Lung (tissue), 11 donors: ENCODE measurements at regions not wholly inside any gene's neighbourhood (a gene's known extent, or its start where the extent isn't known, plus 50 kb on each side); places are given as distances from the start of the nearest gene placed in this dataset.

ENCODE experiments used
- ATAC-seq: fragments of 200-7000 bp; cut with Tn5 transposase; one replicate; pipeline ENCODE4 v1.9.1; 2020; ENCODE audit warnings: moderate number of reproducible peaks; ENCODE audit not compliant: insufficient read depth, low FRiP score
- DNase-seq, 3 donors: peaks; one replicate each; pipeline ENCODE4 v3.0.0-alpha.2; 2013 to 2017
- H3K27ac ChIP-seq, 2 donors: one replicate each; pipeline ENCODE4 v1.5.1; 2013; ENCODE audit warnings: mild to moderate bottlenecking in 2 of 2, moderate library complexity in 2 of 2, control low read depth in 1 of 2, inconsistent platforms in 1 of 2, low read depth in 1 of 2, low read length in 1 of 2
- H3K27me3 ChIP-seq, 3 donors: one replicate each; pipeline ENCODE4 v1.5.1; 2013; ENCODE audit warnings: low read length in 2 of 3; ENCODE audit not compliant: control insufficient read depth in 3 of 3, insufficient read depth in 3 of 3
- H3K36me3 ChIP-seq, 4 donors: one replicate each; pipeline ENCODE4 v1.5.1; 2013; ENCODE audit warnings: low read length in 4 of 4, mild to moderate bottlenecking in 1 of 4, moderate library complexity in 1 of 4; ENCODE audit not compliant: control insufficient read depth in 4 of 4, insufficient read depth in 4 of 4
- H3K4me1 ChIP-seq, 5 donors: one replicate each; pipeline ENCODE4 v1.5.1; 2013; ENCODE audit warnings: low read length in 5 of 5, mild to moderate bottlenecking in 2 of 5, moderate library complexity in 1 of 5; ENCODE audit not compliant: control insufficient read depth in 5 of 5, insufficient read depth in 5 of 5
- H3K4me3 ChIP-seq: one replicate; pipeline ENCODE4 v1.5.1; 2013; ENCODE audit warnings: mild to moderate bottlenecking, control low read depth, moderate library complexity
- H3K9ac ChIP-seq, 2 donors: one replicate each; pipeline ENCODE4 v1.5.1; 2013; ENCODE audit warnings: low read length in 2 of 2, control low read depth in 1 of 2; ENCODE audit not compliant: insufficient read depth in 1 of 2
- H3K9me3 ChIP-seq, 4 donors: one replicate each; pipeline ENCODE4 v1.5.1; 2013; ENCODE audit warnings: low read length in 3 of 4, mild to moderate bottlenecking in 1 of 4, moderate library complexity in 1 of 4; ENCODE audit not compliant: control insufficient read depth in 4 of 4, insufficient read depth in 3 of 4
- CTCF ChIP-seq: IDR thresholded peaks from 2 replicates; pipeline ENCODE4 v1.5.1; 2012; ENCODE audit warnings: mild to moderate bottlenecking; ENCODE audit errors: control extremely low read depth, extremely low read depth
- WGBS, 2 donors: extraction: QIAGEN DNeasy Blood & Tissue Kit; methylation state at CpG; one replicate each; pipeline ENCODE4 v1.1.7; 2013; 5-methylcytosine and 5-hydroxymethylcytosine counted together
- donor health status: control.
- donor health status: control.
- donor health status: Bipolar disorder and iron deficiency.
- donor health status: healthy.
- donor health status: DM: yes; HTN: yes; CAD: no.

GRCh38 chr6:122524056-122524455, 52.4 kb upstream of the SERINC1 start:
- DNase-seq (no peak), ATAC-seq (no peak)
- Histone ChIP-seq H3K9ac (no peak overlapping the region), H3K4me1 (no peaks in the 10 kb centered on the region), H3K4me3 (no peak overlapping the region), H3K27me3 (no peaks in the 10 kb centered on the region), H3K9me3 (no peaks in the 10 kb centered on the region), H3K36me3 (no peaks in the 10 kb centered on the region), H3K27ac (no peak overlapping the region)
- TF ChIP-seq CTCF: no peak
- WGBS, 2 donors: 14 to 44% methylated on average over 2 of the region's 2 CpGs

GRCh38 chr6:122530440-122531046, 58.9 kb upstream of the SERINC1 start:
- Histone ChIP-seq H3K27me3 (peaks cover 0 to 2% (median 0%) of the 10 kb centered on the region in 3 donors), H3K9me3 (no peaks in the 10 kb centered on the region), H3K27ac (no peak overlapping the region), H3K36me3 (no peaks in the 10 kb centered on the region), H3K4me3 (no peak overlapping the region), H3K9ac (no peak overlapping the region), H3K4me1 (no peaks in the 10 kb centered on the region)
- peak; percentile 94 for TF ChIP-seq CTCF
- WGBS, 2 donors: 1 to 3% methylated on average over 1 of the region's 1 CpG
- ATAC-seq (peak; percentile 92), DNase-seq (peak; percentile 34 to 77 (median 72))

GRCh38 chr6:122548281-122548680, 61.9 kb upstream of the PKIB start:
- WGBS, 2 donors: 69 to 84% methylated on average over 3 of the region's 3 CpGs
- Histone ChIP-seq H3K36me3 (no peaks in the 10 kb centered on the region), H3K27ac (no peak overlapping the region), H3K4me3 (no peak overlapping the region), H3K4me1 (no peaks in the 10 kb centered on the region), H3K9ac (no peak overlapping the region), H3K27me3 (no peaks in the 10 kb centered on the region), H3K9me3 (no peaks in the 10 kb centered on the region)
- DNase-seq (no peak), ATAC-seq (no peak)
- no peak for TF ChIP-seq CTCF

GRCh38 chr6:122548820-122549219, 61.4 kb upstream of the PKIB start:
- Histone ChIP-seq H3K9me3 (no peaks in the 10 kb centered on the region), H3K27me3 (no peaks in the 10 kb centered on the region), H3K4me3 (no peak overlapping the region), H3K36me3 (no peaks in the 10 kb centered on the region), H3K4me1 (no peaks in the 10 kb centered on the region), H3K27ac (no peak overlapping the region), H3K9ac (no peak overlapping the region)
- DNase-seq: no peak
- TF ChIP-seq CTCF: no peak
- no peak for ATAC-seq
